ENCODE measurements at regions not wholly inside any gene's neighbourhood (a gene's known extent, or its start where the extent isn't known, plus 50 kb on each side); places are given as distances from the start of the nearest gene placed in this dataset.
A peak's percentile ranks its signal among the peaks of the same experiment; 100 is the strongest.
"Not testable (repeated sequence)": the region's sequence is repeated elsewhere in the genome, so short reads cannot be mapped to it uniquely, and the experiment has no call there.

- DNase-seq = no peak
Observed at GRCh38 chr13:80168089-80168850, 172.7 kb downstream of the SPRY2 start.

- DNase-seq = no peak
Observed at GRCh38 chr13:80166352-80166751, 174.6 kb downstream of the SPRY2 start.

- no peak for DNase-seq
Observed at GRCh38 chr13:80164462-80164861, 176.5 kb downstream of the SPRY2 start.

DNA sequence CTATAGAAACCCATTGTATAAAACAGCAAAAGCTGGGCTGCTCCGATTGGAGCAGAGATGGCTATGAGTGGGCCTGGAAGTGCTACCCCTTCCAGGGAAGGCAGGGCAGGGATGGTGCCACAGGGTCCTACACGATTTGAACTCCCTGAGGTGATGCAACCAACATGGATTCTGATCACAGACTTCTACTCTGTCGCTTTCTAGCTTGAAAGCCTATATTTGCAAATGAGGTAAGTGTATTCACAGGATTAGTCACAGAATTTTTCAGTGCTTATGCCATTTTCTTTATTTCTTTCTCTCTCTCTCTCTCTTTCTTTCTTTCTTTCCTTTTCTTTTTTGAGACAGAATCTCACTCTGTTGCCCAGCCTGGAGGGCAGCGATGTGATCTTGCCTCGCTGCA, 179.0 kb downstream of the SPRY2 start:
- no peak for DNase-seq

GRCh38 chr13:80161219-80161618, 179.7 kb downstream of the SPRY2 start:
- no peak for DNase-seq

DNA sequence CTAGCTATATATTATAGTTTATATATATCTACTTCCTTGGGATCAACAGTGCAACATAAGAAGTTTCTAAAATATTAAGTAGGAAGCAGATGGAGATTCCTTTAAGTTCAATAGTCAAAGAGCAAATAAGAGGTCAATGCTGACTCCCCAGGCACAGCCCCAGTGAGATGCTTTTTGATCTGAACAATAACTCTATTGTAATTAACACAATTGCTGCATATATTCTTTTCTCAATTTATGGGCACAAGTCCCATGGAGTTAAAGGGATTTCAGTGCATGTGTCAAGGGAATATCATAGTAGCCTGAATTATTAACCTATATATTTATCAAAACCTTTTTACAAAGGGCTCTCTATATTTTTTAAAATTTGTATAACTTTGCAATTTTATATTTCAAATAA, 180.8 kb downstream of the SPRY2 start:
- no peak for DNase-seq

DNA sequence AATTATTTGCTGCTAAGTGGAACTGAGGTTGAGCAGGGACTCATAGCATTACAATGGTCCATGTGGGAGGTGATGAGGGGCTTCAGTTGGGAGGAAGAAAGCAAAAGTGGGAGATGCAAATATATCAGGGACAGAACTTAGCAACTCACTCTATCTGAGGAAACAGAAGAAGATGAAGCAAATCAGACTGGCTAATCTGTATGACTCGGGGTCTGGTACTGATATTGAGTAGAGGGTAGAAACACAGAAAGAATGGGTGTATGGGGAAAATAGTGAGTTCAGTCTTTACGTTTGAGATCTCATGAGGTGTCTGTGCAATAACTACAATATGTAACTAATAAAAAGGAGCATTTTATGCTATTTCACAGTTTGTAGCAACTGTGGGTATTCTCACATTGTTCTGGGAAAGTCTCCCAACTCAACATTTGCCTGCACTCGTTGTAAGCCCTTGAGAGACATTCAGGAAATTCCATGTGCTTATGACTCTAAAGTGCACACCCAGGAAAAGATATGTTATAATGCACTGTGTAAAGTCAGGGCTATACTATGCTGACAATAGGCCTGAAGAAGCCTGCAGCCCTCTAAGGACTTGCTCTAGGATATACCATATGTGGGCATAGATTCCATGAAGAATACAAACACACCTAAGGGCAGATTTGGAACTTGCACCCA, 183.5 kb downstream of the SPRY2 start:
- DNase-seq = no peak

DNA sequence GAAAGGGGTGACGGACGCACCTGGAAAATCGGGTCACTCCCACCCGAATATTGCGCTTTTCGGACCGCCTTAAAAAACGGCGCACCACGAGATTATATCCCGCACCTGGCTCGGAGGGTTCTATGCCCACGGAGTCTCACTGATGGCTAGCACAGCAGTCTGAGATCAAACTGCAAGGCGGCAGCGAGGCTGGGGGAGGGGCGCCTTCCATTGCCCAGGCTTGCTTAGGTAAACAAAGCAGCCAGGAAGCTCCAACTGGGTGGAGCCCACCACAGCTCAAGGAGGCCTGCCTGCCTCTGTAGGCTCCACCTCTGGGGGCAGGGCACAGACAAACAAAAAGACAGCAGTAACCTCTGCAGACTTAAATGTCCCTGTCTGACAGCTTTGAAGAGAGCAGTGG, 188.8 kb downstream of the SPRY2 start:
- DNase-seq = not testable (repeated sequence)

- no peak for DNase-seq
Observed at GRCh38 chr13:80151016-80151415, 189.9 kb downstream of the SPRY2 start.

DNA sequence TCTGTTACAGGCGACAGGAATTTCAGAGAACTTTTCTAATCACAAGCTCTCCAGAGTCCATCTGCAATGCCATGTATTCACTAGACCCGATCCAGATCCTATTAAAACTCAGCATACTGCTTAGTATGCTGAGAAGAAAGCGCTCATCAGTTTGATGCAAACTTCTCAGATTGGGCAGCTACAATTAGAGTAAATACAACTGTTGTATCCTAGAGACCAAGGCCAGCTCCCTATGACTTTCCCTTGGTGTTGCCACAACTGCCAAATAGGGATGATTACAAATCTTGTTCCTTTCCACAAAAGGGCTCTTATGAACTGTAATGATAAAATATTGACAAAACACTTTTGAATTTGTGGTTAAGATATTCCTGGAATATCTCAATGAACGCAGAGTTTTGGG, 191.2 kb downstream of the SPRY2 start:
- DNase-seq = no peak

GRCh38 chr13:80145171-80145690, 195.7 kb downstream of the SPRY2 start:
- no peak for DNase-seq

GRCh38 chr13:80144493-80144892, 196.4 kb downstream of the SPRY2 start:
- no peak for DNase-seq

DNA sequence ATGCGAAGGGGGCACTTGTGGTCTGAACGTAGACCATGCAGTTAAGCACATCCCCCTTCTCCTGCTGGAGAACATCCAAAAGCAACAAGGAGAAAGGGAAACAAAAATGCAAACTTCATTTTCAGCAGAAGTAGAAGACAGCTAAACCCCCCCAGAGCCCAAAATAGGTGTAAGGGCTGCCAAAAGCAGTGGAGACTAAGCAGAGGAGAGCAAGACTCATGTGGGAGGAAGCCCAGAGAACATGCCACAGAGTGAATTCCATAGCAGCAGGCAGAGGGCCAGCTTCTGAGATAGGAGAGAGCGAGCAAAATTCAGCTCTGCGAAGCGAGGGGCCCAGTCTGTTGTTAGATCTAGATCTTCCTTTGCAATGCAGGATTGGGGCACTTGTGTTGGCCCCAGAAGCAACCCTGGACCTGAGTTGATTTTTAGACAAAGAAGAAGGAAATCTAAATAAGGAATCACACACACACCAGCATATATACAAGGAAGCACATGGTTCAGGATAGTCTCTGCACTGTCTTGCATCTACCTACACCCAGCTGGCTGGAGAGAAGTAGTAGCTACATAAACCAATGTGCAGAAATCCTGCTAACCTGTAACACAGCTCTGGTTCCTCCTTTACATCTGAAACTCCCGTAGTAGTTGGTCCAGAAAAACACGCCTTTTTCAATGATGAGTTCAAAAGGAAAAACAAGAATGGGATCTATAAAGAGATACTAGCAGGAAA, 199.6 kb downstream of the SPRY2 start:
- peak; percentile 50 to 68 for DNase-seq

DNA sequence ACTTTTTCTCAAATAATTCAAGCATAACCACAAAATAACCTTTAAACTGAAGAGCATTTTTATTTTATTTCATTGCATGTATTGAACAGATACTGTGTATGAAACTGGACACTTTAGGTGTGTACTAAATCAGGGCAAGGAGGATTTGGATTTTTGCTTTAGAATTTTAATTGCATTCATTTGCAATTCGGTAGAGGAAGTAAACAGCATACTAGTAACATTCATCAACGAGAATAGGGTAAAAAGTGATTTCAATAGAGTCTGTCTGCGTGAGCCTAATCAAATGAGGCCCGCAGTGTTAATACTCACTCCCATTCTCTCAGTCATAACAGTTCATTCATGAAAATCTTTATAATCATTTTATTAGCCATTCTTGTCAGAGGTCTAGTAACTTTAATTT, 200.2 kb downstream of the SPRY2 start:
- DNase-seq = peak in 1 of 2 donors; percentile 66

- DNase-seq = no peak
Observed at GRCh38 chr13:80139196-80139595, 201.7 kb downstream of the SPRY2 start.

GRCh38 chr13:80137994-80138393, 202.9 kb downstream of the SPRY2 start:
- DNase-seq = no peak

DNA sequence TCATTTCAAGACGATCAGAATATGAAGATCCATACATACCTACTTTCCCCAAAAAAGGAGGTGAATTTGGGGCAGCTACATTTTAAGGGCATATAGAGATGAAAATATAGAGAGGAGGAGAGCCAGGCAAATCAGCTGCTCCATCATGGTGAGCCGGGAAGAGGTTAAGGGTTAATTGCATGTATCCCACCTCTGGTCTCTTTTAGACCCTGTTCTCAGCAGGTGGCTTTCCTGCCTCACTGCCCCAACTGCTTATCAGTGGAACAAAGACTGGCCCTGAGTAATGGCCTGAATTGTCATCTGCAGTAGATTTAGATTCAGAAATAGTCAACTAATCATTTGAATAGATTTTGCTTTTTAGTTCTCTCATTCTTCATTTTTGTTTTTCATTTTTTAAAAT, 206.6 kb downstream of the SPRY2 start:
- DNase-seq = no peak

GRCh38 chr13:80133631-80134261, 207.2 kb downstream of the SPRY2 start:
- DNase-seq = peak; percentile 46 to 73

DNA sequence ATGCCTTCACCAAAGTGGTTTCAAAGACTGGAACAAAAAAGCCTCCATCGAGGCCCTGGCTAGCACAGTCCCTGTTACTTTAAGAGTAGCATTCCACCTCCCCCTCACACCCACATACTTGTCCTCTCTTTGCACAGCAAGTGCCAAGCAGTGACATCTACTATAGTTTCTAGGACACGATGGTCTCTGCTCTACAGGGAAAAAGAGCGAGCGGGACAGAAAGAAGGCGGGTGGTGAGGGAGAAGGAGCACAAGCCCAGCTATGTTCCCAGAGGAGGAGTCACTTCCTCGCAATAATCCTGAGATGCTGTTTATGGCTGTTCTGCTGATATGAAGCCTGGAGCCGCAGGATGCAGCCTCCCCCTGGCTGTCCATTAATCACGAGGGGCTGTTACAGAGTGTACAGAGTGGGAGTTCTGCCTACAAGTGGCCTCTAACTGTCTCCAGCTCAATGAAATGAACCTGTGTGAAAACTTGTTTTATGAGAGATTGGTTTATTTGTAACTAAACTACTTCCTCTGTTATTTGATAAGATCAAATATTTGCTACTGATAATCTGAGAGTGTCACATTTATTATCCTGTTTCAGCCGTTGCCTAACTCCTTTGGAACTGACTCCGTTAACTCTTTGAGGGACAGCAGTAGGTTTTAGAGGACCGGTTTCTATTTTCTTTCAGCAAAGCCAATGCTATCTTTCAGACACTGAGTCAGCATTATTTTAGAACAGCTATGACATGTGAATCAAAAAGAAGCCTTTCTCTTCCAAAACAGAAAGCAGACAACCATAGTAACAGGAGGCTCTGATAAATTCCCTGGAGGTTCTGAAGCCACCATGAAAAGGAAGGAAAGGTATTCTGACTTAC, 208.0 kb downstream of the SPRY2 start:
- DNase-seq = peak; percentile 64 to 89

GRCh38 chr13:80131204-80131603, 209.7 kb downstream of the SPRY2 start:
- DNase-seq = peak; percentile 78 to 89

- no peak for DNase-seq
Observed at GRCh38 chr13:80126389-80127068, 214.4 kb downstream of the SPRY2 start.
